Fibroblast of skin of back (primary cell): ENCODE measurements at regions not wholly inside any gene's neighbourhood (a gene's known extent, or its start where the extent isn't known, plus 50 kb on each side); places are given as distances from the start of the nearest gene placed in this dataset.

Experiments used
- DNase-seq: peaks from one replicate; pipeline ENCODE4 v3.0.0-alpha.2; 2013

DNA sequence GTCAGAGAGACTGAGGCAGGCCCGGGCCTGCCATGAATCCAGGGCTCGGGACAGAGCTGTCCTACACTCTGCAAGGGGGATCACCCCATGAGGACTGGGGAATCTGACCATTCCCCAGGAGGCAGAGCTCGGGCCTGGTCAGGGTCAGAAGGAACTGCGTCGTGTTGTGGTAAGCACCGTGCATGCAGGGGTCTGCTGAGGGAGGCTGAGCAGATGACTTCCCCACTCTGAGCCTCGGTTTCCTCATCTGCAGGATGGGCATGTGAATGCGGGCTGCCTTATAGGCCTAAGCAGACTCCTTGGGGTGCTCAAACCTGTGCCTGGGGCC, 61.6 kb upstream of the IQSEC1 start:
- DNase-seq, result no peak

DNA sequence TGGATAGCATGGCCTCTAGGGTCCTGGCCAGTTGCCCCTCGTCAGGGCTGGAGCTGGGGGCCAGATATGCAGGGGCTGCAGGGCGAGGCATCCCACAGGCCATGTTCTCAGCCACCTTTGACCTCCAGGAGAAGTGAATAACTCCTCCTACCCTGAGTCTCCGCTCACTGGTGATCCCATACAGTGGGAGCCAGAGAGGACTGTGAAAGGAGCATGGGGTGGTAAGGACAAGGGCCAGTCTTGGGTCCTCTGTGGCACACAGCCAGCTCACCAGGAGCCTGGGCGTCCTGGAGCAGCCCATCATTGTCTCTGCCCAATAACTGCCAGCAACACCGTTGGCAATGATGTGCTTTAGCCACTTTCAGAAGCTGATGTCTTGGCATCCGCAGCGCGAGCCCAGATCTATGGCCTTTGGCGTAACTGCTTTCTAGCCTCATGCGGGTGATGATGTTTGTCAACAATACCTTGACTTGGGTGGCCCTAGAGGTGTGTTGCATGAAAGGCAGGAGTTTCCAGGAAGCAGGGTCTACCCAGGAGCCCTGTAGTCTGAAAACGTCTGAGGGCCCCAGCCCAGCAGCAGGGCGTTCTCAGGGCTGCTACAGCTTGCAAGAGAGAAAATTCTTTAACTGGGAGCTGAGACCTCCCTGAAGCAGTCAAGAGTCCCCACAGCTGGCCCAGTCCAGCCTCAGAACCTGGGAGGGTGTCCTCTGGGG, 61.1 kb upstream of the IQSEC1 start:
- no peak for DNase-seq

DNA sequence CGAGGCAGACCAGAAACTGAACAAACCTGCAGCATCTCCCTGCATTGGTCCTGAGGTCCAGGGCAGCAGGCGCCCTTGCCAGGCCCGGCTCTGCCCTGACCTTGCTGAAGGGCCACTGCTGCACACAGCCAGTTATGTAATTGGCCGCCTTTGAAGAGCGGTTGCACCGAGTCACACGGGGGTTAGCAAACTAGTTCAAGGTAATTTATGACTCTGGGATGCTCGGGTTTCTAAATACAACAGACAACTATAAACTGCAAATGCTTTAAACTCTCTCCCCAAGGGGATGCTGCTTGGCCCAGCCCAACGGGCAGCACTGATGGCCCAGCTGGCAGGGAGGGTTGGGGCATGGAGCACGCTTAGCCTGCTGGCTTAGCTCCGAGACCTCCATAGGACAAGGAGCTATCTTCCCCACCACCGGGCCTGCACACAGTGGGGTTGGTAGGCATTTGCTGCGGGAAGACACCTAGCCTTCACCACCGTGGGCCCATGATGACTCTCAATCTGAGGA, 60.3 kb upstream of the IQSEC1 start:
- no peak for DNase-seq

DNA sequence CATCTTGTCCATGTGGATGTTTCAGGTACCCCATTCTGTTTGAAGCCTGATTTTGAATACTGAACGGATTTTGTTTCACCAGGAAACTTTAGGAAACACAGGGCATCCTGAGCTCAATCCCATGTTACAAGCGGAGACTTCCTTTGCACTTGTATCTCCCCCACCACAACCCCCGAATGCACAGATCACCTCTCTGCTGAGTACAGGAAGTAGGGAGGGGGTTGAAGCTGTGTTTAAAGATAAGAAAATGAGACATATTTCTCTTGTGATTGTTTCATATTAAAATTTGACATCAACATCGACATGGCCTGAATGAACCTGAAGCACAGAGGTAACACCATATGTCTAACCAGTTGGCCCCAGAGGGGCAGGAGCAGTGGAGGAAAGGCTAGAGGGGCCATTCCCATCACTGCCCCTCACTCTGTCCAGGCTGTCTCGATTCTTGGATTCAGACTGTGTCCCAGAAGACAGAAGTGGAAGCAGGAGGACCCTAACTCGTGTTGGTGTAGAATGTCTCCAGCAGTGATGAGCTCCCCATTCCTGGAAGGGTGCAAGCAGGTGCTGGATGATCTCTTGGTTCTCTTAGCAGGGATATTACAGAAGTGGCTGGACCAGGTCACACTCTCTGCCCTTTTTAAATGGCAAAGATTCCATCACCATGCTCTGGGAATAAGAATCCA, 59.6 kb upstream of the IQSEC1 start:
- DNase-seq, result no peak

DNA sequence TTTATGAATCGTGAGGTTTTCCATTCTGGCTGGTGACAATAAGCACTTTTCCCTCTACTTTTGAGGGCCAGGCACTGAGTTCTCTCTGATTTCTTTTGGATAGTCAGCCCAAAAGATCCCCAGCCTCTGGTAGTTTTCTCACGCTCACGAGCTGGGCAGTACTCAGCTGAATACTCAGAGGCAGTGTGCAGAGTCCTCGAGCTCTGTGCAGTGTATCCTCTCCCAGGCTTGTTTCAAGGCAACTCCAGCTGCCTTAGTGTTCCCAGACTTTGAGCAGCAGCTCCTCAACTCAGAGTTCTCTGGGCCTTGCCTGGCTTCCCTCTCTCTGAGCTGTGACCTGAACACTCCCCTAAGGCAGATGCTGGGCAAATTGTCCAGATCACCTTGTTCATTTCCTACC, 59.1 kb upstream of the IQSEC1 start:
- no peak for DNase-seq

DNA sequence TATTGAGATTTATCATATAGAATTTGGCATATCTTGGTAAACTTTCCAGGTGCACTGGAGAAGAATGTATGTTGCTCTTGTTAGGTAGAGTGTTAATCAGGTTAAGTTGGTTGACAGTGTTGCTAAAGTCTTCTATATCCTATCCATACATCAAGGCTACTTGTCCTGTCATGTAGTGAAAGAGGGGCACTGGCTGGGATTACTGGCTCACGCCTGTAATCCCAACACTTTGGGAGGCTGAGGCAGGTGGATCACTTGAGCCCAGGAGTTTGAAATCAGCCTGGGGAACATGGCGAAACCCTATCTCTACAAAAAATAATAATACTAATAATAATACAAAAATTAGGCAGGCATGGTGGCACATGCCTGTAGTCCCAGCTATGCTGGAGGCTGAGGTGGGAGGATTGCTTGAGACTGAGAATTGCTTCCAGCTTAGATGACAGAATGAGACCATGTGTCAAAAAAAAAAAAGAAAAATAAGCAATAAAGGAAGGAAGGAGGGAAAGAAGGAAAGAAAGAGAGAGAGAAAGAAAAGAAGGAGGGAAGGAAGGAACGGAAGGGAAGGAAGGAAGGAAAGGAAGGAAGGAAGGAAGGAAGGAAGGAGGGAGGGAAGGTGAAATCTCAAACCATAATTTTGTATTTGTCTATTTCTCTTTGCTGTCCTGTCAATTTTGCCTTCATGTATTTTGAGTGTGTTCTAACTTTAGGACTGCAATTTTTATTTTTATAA, 57.4 kb upstream of the IQSEC1 start:
- no peak for DNase-seq

DNA sequence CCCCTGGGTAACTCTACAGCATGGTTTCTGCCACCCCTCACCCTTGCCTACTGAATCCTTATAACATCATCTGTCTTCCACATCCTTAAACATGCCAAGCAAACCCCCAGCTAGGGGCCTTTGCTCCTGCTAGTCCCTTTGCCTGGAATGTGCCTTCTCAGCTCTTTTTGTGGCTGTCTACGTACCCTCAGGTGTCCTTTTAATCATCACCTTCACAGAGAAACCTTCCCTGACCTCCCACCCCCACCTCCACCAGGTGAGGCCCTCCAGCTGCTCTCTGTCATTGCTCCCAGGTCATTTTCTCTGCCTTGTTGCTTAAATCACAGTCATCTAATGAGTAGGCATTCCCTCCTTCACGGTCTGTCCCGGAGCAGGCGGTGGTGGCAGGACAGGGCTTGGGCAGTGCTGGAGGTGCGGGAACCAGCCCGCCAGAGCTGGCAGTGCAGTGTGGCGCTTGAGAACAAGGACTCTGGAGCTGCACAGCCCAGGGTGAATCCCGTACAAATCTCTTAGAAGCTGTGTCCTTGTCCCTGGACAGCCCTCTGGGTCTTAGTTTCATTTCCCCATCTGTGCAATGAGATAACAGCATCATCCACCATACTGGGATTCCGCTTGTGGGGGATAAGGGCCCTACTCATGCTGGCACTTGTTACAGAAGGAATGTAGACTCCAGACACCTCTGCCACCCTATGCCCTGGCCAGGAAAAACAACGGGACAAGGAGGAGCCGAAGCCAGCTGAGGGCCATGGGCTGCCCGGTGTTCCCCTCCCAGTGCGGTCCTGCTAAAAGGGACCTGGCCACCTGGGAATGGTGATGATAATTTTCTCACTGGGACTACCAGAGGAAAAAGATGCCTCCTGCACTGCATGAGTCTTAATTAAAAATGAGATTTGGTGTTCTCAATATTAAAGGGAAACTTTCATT, 52.1 kb upstream of the IQSEC1 start:
- DNase-seq, result no peak

DNA sequence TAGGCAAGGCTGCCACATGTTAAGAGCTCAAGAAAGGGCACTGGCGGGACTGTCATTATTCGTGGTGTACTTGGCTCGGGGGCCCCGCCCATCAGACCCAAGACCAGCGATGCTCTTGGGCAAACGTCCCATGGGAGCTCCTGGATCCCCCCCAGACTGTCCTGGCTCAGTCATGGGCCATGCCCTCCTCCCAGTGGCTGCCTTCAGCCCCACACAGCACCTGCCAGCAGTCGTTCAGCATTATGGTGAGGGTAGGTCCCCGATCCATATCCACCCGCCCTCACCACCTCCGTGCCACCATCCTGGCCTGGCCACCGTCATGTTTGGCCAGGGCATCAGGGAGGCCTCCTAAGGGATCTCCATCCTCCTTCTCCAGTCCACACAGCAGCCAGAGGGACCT, 51.4 kb upstream of the IQSEC1 start:
- DNase-seq, result no peak

DNA sequence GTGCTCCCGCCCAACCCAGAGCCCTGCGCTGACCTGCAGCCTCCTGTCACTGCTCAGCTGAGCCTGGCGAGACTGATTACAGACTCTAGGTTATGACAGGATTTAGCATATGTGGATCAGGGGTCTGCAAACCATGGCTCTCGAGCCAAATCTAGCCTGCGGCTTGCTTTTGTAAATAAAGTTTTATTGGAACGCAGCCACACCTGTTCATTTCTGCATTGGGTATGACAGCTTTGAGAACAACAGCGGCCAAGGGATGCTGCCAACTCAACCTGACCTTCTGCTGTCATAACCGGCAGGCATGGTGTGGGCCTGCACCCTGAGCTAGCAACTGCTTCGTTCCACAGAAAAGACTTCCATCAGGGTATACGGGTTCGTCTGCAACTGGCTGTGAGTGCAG, 50.5 kb upstream of the IQSEC1 start:
- DNase-seq, result no peak

DNA sequence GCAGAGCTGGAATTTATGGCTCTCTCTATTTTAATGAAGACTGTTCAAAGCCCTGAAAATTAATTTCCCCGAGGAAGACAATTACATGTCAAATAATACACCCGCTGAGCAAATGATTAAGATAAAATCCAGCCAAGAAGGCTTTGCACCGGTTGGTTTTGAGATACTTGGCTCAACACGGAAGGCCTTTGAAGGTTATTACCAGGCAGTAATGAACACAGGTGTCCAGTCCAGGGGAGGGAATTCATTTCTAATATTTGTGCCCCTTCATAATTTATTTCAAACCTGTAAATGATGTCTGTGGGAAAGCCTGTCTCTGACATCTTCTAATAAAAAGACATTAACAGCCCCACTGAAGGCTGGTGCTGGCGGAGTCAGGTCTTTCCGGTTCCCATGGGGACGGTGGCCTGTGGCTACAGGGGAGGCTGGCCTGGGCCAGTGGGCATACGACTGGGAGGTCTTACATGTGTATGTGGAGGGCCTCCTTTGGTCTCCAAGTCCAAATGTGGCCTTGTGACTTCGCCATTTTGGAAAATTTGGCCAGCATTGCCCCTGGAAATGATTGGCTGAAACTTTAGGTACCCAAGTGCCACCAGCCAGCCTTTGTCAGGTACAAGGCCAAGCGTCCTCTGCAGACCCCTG, 49.9 kb upstream of the IQSEC1 start:
- no peak for DNase-seq
